Parathyroid adenoma (tissue), 2 donors: ENCODE measurements at regions not wholly inside any gene's neighbourhood (a gene's known extent, or its start where the extent isn't known, plus 50 kb on each side); places are given as distances from the start of the nearest gene placed in this dataset.

Experiments
- H2AFZ ChIP-seq: fragments of 300-600 bp; sonication (generic); one replicate; pipeline ENCODE4 v1.7.0; 2017; ENCODE audit warnings: antibody characterized with exemption, mild to moderate bottlenecking
- H3K27ac ChIP-seq: fragments of 300-600 bp; sonication (generic); one replicate; pipeline ENCODE4 v1.7.0; 2017
- H3K27me3 ChIP-seq: fragments of 300-600 bp; sonication (generic); one replicate; pipeline ENCODE4 v1.7.0; 2017; ENCODE audit warnings: low read length; ENCODE audit not compliant: control insufficient read depth, insufficient read depth
- H3K36me3 ChIP-seq: fragments of 300-600 bp; sonication (generic); one replicate; pipeline ENCODE4 v1.7.0; 2017; ENCODE audit warnings: low read length; ENCODE audit not compliant: control insufficient read depth, insufficient read depth
- H3K4me1 ChIP-seq: fragments of 300-600 bp; sonication (generic); one replicate; pipeline ENCODE4 v1.7.0; 2017; ENCODE audit warnings: control low read depth
- H3K4me2 ChIP-seq: fragments of 300-600 bp; sonication (generic); one replicate; pipeline ENCODE4 v1.7.0; 2017; ENCODE audit warnings: low read length
- H3K4me3 ChIP-seq: fragments of 300-600 bp; sonication (generic); one replicate; pipeline ENCODE4 v1.7.0; 2017; ENCODE audit warnings: low read depth, low read length
- H3K79me2 ChIP-seq: fragments of 300-600 bp; sonication (generic); one replicate; pipeline ENCODE4 v1.7.0; 2017; ENCODE audit warnings: control low read depth
- H3K9ac ChIP-seq: fragments of 300-600 bp; sonication (generic); one replicate; pipeline ENCODE4 v1.7.0; 2017; ENCODE audit warnings: mild to moderate bottlenecking
- H3K9me3 ChIP-seq: fragments of 300-600 bp; sonication (generic); one replicate; pipeline ENCODE4 v1.7.0; 2017; ENCODE audit warnings: low read length; ENCODE audit not compliant: control insufficient read depth
- CTCF ChIP-seq: fragments of 300-600 bp; sonication (generic); IDR thresholded peaks from one replicate; pipeline ENCODE4 v1.7.0; 2017; ENCODE audit warnings: antibody characterized with exemption, mild to moderate bottlenecking
- donor health status: primary hyperparathyroidism.

- H3K4me1 ChIP-seq, result no peaks in the 10 kb centered on the region
- H3K9me3 ChIP-seq, result no peaks in the 10 kb centered on the region
These were observed 248.5 kb upstream of the IRX4 start for GRCh38 chr5:2131196-2131595.

GRCh38 chr5:2130361-2130760 lies 247.6 kb upstream of the IRX4 start:
- Histone ChIP-seq H3K9ac (no peak overlapping the region), H3K4me1 (no peaks in the 10 kb centered on the region), H3K4me3 (no peak overlapping the region), H3K36me3 (no peaks in the 10 kb centered on the region), H3K27ac (no peak overlapping the region), H3K9me3 (no peaks in the 10 kb centered on the region), H2AFZ (no peak overlapping the region), H3K4me2 (no peak overlapping the region), H3K27me3 (no peaks in the 10 kb centered on the region), H3K79me2 (no peaks in the 10 kb centered on the region)
- TF ChIP-seq CTCF, result no peak

More at GRCh38 chr5:2131196-2131595, 248.5 kb upstream of the IRX4 start:
- Histone ChIP-seq H3K9ac (no peak overlapping the region), H3K27me3 (no peaks in the 10 kb centered on the region), H3K36me3 (no peaks in the 10 kb centered on the region), H3K4me2 (no peak overlapping the region), H3K27ac (no peak overlapping the region), H3K4me3 (no peak overlapping the region), H3K79me2 (no peaks in the 10 kb centered on the region), H2AFZ (no peak overlapping the region)
- no peak for TF ChIP-seq CTCF

- no peak for TF ChIP-seq CTCF
These were observed 247.0 kb upstream of the IRX4 start for GRCh38 chr5:2129568-2130272.

GRCh38 chr5:2128686-2129355 lies 246.1 kb upstream of the IRX4 start:
- no peak overlapping the region for H3K9ac ChIP-seq
- no peaks in the 10 kb centered on the region for H3K36me3 ChIP-seq
- H2AFZ ChIP-seq, result no peak overlapping the region
- no peaks in the 10 kb centered on the region for H3K79me2 ChIP-seq
- H3K4me2 ChIP-seq, result no peak overlapping the region
- no peaks in the 10 kb centered on the region for H3K4me1 ChIP-seq
- H3K9me3 ChIP-seq, result no peaks in the 10 kb centered on the region
- no peak overlapping the region for H3K27ac ChIP-seq
- no peak overlapping the region for H3K4me3 ChIP-seq
- no peak for TF ChIP-seq CTCF
- no peaks in the 10 kb centered on the region for H3K27me3 ChIP-seq

More at GRCh38 chr5:2129568-2130272, 247.0 kb upstream of the IRX4 start:
- no peak overlapping the region for H3K9ac ChIP-seq
- H3K27ac ChIP-seq, result no peak overlapping the region
- no peaks in the 10 kb centered on the region for H3K4me1 ChIP-seq
- H3K4me2 ChIP-seq, result no peak overlapping the region
- no peaks in the 10 kb centered on the region for H3K79me2 ChIP-seq
- H3K27me3 ChIP-seq, result no peaks in the 10 kb centered on the region
- H3K9me3 ChIP-seq, result no peaks in the 10 kb centered on the region
- no peaks in the 10 kb centered on the region for H3K36me3 ChIP-seq
- H3K4me3 ChIP-seq, result no peak overlapping the region
- no peak overlapping the region for H2AFZ ChIP-seq
